MM.1S (cell line): ENCODE measurements at regions not wholly inside any gene's neighbourhood (a gene's known extent, or its start where the extent isn't known, plus 50 kb on each side); places are given as distances from the start of the nearest gene placed in this dataset.

Source experiments
- EZH2phosphoT487 ChIP-seq: fragments of 300-600 bp; sonication (generic); IDR thresholded peaks from 2 replicates; pipeline ENCODE4 v1.6.1; 2018; ENCODE audit warnings: antibody characterized with exemption, low read length
- TF ChIP-seq, protein P1 (sequence below): fragments of 300-600 bp; sonication (generic); IDR thresholded peaks from 2 replicates; pipeline ENCODE4 v1.5.1; 2016; ENCODE audit warnings: antibody characterized with exemption, low read length, mixed read lengths

DNA sequence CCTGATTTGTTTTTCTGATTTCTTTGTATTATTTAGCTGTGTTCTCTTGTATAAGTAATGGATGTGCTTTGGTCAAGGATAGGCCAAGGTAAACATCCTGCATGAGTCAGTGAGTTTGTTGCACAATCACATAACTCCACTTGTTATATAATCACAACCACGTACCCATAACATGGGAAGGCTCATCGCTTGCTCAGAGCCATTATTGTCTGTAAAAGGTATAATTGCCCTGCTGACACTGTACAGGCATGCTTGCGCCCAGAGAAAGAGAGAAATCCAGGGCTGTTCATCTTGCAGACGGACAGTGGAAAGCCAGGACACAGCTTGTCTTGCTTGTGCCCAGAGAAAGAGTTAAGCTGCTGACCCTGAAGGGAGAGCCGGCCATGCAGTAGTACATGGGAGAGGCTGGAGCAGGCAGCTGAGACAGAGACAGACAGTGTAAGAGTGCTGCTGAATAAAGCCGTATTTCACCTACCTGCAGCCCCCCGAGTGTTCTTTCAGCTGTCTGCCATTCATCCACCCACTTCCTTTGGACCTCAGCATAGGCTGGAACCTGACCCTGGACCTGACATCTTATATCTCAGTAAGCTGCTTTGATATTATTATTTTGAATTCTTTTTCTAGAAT lies 174.7 kb upstream of the DAAM1 start:
- no peak for TF ChIP-seq EZH2phosphoT487
- TF ChIP-seq, protein P1, sequence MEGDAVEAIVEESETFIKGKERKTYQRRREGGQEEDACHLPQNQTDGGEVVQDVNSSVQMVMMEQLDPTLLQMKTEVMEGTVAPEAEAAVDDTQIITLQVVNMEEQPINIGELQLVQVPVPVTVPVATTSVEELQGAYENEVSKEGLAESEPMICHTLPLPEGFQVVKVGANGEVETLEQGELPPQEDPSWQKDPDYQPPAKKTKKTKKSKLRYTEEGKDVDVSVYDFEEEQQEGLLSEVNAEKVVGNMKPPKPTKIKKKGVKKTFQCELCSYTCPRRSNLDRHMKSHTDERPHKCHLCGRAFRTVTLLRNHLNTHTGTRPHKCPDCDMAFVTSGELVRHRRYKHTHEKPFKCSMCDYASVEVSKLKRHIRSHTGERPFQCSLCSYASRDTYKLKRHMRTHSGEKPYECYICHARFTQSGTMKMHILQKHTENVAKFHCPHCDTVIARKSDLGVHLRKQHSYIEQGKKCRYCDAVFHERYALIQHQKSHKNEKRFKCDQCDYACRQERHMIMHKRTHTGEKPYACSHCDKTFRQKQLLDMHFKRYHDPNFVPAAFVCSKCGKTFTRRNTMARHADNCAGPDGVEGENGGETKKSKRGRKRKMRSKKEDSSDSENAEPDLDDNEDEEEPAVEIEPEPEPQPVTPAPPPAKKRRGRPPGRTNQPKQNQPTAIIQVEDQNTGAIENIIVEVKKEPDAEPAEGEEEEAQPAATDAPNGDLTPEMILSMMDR, result no peak
